Activated CD8-positive, alpha-beta T cell treated with anti-CD3 and anti-CD28 coated beads for 36 hours (primary cell): ENCODE measurements at regions not wholly inside any gene's neighbourhood (a gene's known extent, or its start where the extent isn't known, plus 50 kb on each side); places are given as distances from the start of the nearest gene placed in this dataset.
A peak's percentile ranks its signal among the peaks of the same experiment; 100 is the strongest.
"Not testable (repeated sequence)": the region's sequence is repeated elsewhere in the genome, so short reads cannot be mapped to it uniquely, and the experiment has no call there.

Experiments used
- ATAC-seq: fragments of 200-7000 bp; cut with Tn5 transposase; one replicate; pipeline ENCODE4 v1.10.0; 2021; ENCODE audit warnings: mild to moderate bottlenecking, moderate library complexity
- CTCF ChIA-PET: fragments of 350-600 bp; sonication (Branson Sonifier 250); formaldehyde crosslinking; loops from one replicate; lab custom pipeline; 2021; ENCODE audit warnings: antibody characterized with exemption; lab: Charles Lee
- POLR2A ChIA-PET: fragments of 350-600 bp; sonication (Branson Sonifier 250); formaldehyde crosslinking; loops from one replicate; lab custom pipeline; 2021; ENCODE audit warnings: antibody characterized with exemption; lab: Charles Lee
- DNase-seq: peaks from one replicate; pipeline ENCODE4 v3.0.0-alpha.2; 2020
- H3K27ac Mint-ChIP-seq: one replicate; pipeline ENCODE4 v1.8.0; 2021; ENCODE audit warnings: mild to moderate bottlenecking, mixed read lengths
- H3K27me3 Mint-ChIP-seq: one replicate; pipeline ENCODE4 v1.8.0; 2021; ENCODE audit warnings: mixed read lengths
- H3K36me3 Mint-ChIP-seq: one replicate; pipeline ENCODE4 v1.8.0; 2021; ENCODE audit warnings: low read depth, mixed read lengths
- H3K4me1 Mint-ChIP-seq: one replicate; pipeline ENCODE4 v1.8.0; 2021; ENCODE audit warnings: low read depth, mixed read lengths
- H3K4me3 Mint-ChIP-seq: one replicate; pipeline ENCODE4 v1.8.0; 2021; ENCODE audit warnings: mild to moderate bottlenecking, moderate library complexity, mixed read lengths
- H3K9me3 Mint-ChIP-seq: one replicate; pipeline ENCODE4 v1.8.0; 2021; ENCODE audit warnings: mixed read lengths
- intact Hi-C: fragments of 100-400 bp; cut with micrococcal nuclease; formaldehyde crosslinking; loops from one replicate; pipeline ENCODE4 v1.10.0; 2022
- TF ChIP-seq, protein P1 (sequence below): fragments of 200-600 bp; IDR thresholded peaks from one replicate; pipeline ENCODE4 v1.8.0; 2022; ENCODE audit warnings: antibody characterized with exemption, mild to moderate bottlenecking

DNA sequence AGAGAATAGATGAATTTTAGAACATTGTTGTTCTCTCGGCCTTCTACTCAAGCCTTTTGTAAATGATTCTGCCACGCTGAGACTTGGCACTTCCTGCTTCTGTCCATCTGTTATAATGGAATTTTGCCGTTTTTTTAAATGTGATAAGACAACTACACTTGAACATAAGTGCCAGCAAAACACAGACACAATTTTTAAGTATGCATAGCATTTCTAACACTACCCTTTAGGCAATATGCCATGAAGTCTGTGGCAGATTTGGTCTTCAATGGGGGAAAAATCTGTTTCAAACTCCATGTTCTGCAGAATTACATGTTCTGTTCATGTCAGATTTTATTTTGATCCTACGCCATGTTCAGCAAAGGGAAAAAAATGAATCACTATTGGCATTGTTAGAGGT is 1170.7 kb upstream of the SLC39A10 start:
- ChIA-PET POLR2A (no interaction called here), CTCF (no interaction called here)
- TF ChIP-seq, protein P1, sequence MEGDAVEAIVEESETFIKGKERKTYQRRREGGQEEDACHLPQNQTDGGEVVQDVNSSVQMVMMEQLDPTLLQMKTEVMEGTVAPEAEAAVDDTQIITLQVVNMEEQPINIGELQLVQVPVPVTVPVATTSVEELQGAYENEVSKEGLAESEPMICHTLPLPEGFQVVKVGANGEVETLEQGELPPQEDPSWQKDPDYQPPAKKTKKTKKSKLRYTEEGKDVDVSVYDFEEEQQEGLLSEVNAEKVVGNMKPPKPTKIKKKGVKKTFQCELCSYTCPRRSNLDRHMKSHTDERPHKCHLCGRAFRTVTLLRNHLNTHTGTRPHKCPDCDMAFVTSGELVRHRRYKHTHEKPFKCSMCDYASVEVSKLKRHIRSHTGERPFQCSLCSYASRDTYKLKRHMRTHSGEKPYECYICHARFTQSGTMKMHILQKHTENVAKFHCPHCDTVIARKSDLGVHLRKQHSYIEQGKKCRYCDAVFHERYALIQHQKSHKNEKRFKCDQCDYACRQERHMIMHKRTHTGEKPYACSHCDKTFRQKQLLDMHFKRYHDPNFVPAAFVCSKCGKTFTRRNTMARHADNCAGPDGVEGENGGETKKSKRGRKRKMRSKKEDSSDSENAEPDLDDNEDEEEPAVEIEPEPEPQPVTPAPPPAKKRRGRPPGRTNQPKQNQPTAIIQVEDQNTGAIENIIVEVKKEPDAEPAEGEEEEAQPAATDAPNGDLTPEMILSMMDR: no peak
- Mint-ChIP-seq H3K9me3 (no peaks in the 10 kb centered on the region), H3K36me3 (no peaks in the 10 kb centered on the region), H3K27ac (no peak overlapping the region), H3K4me1 (no peaks in the 10 kb centered on the region), H3K27me3 (no peaks in the 10 kb centered on the region), H3K4me3 (no peak overlapping the region)
- ATAC-seq (no peak), DNase-seq (no peak)
- intact Hi-C loops: no loop called here

DNA sequence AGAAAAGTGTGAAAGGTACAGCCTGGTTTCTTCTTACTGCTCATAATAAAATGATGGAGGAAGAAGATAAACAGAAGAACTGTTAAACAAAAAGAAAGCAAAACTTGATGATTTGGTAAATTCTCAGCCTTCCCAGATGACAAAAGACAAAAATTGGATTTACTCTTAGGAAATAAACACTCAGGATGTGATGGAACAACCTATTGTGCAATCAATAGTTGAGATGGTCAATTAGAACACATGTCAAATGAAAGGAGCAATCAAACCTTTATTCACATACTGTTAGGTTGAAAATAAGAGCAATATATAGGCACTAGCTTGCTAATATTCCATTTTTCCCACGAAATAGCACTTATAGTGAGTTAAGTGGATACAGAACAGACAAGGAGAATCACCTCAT is 1174.0 kb upstream of the SLC39A10 start:
- Mint-ChIP-seq H3K27me3 (no peaks in the 10 kb centered on the region), H3K9me3 (no peaks in the 10 kb centered on the region), H3K27ac (no peak overlapping the region), H3K4me1 (no peaks in the 10 kb centered on the region), H3K4me3 (no peak overlapping the region), H3K36me3 (no peaks in the 10 kb centered on the region)
- DNase-seq: no peak
- TF ChIP-seq, protein P1: no peak
- no peak for ATAC-seq
- ChIA-PET POLR2A (no interaction called here), CTCF (no interaction called here)
- intact Hi-C loops: no loop called here

DNA sequence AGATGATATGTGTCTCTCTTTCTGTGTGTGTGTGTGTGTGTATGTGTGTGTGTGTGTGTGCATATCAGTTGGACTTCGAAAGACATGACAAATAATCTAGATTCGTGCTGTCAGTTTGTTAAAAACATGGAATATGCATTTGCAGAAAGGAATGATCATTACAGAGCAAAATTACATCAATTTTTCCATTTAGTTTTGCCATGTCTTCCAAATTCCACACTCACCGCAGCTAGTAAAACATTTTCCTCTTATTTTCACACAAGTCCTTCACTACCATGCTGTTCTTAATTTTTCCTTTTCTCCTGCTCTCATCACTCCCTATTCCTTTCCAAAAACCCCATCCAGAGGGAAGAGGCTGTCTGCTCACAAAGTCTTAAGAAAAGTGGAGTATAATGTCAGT is 1191.4 kb upstream of the SLC39A10 start:
- Mint-ChIP-seq H3K36me3 (no peaks in the 10 kb centered on the region), H3K9me3 (peaks cover 3% of the 10 kb centered on the region), H3K4me1 (no peaks in the 10 kb centered on the region), H3K27ac (no peak overlapping the region), H3K4me3 (no peak overlapping the region), H3K27me3 (no peaks in the 10 kb centered on the region)
- DNase-seq (no peak), ATAC-seq (no peak)
- POLR2A ChIA-PET: no interaction called here
- TF ChIP-seq, protein P1: no peak
- CTCF ChIA-PET: no interaction called here
- intact Hi-C loops: no loop called here

DNA sequence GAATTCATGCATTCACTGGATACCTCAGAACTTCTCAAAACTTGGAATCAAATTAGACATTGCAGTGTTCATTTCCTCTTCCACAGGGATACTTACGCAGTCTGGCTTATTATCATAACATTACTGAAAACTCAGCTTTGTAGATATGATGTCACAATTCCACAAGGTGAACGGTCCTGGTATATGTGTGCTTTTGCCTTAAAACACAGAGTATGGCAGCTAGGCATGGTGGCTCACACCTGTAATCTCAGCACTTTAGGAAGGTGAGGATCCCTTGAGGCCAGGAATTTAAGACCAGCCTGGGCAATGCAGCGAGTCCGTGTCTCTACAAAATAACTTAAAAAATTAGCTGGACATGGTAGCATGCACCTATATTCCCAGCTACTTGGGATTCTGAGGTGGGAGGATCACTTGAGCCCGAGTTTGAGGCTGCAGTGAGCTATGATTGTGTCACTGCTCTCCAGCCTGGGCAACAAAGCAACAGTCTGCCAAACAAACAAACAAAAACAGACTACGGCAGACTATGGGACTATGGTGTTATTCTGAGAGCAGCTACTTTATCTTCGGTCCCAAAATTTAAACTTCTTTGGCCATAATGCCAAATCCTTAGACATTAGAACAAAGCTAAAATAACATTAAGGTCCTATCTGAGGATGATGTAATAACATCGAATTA is 1191.9 kb upstream of the SLC39A10 start:
- Mint-ChIP-seq H3K27me3 (no peaks in the 10 kb centered on the region), H3K36me3 (no peaks in the 10 kb centered on the region), H3K4me1 (no peaks in the 10 kb centered on the region), H3K27ac (no peak overlapping the region), H3K4me3 (no peak overlapping the region), H3K9me3 (peaks cover 3% of the 10 kb centered on the region)
- intact Hi-C loops: no loop called here
- DNase-seq: peak; percentile 7
- TF ChIP-seq, protein P1: no peak
- peak; percentile 69 for ATAC-seq
- ChIA-PET CTCF (no interaction called here), POLR2A (no interaction called here)

DNA sequence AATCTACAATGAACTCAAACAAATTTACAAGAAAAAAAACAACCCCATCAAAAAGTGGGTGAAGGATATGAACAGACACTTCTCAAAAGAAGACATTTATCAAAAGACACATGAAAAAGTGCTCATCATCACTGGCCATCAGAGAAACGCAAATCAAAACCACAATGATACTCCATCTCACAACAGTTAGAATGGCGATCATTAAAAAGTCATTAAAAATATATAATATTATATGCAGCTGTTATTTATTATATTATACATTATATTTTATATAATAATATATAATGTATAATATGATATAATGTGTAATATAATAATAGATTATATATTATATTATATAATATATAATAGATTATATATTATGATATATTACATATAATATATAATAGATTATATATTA is 1194.1 kb upstream of the SLC39A10 start:
- intact Hi-C loops, H3K36me3 Mint-ChIP-seq, DNase-seq, H3K4me1 Mint-ChIP-seq, CTCF ChIA-PET, H3K27ac Mint-ChIP-seq, H3K4me3 Mint-ChIP-seq, H3K9me3 Mint-ChIP-seq, ATAC-seq, POLR2A ChIA-PET, H3K27me3 Mint-ChIP-seq: not testable (repeated sequence)
